HG02588 (cell line): ENCODE measurements at regions not wholly inside any gene's neighbourhood (a gene's known extent, or its start where the extent isn't known, plus 50 kb on each side); places are given as distances from the start of the nearest gene placed in this dataset.
A peak's percentile ranks its signal among the peaks of the same experiment; 100 is the strongest.
"Not testable (repeated sequence)": the region's sequence is repeated elsewhere in the genome, so short reads cannot be mapped to it uniquely, and the experiment has no call there.

Experiments used
- ATAC-seq: cut with Tn5 transposase; IDR thresholded peaks from one replicate; pipeline ENCODE4 v1.9.1; 2021; ENCODE audit warnings: mild to moderate bottlenecking, moderate library complexity; ENCODE audit not compliant: unreplicated experiment

DNA sequence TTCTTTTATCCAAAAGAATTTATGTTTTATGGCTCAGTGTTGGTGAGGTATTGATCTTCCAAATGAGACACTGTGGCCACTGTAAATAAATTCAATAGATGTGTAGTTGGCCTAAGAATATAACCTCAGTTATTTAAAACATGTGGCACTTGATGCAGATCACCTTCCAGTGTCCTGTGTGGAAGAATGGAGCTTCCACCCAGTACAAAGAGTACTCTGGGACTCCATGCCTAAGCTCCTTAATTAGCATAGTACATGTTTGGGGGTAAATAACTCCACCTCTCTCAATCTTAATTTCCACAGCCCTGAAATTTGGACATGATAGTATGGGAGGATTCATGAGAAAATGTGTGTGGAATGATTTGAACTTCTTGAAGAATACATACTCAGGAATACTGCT is 105.7 kb downstream of the SPDYE17 start:
- ATAC-seq = not testable (repeated sequence)

DNA sequence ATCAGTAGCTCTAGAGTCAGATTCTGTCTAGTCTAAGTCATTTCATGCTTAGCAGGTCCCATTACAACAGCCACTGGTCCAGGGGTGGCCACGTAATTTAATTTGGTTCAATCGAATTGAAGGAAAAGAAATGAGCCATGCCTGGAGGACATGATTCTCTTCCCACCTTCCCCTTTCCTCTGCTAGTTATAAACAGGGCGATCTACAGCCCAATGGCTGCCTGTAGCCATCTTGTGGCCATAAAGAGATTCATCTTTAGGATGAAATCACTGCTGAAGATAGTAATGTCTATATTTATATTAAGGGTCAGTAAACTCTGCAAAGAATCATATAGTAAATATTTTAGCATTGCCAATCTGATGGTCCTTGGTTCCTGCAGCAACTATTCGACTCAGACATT is 107.4 kb downstream of the SPDYE17 start:
- ATAC-seq = not testable (repeated sequence)

DNA sequence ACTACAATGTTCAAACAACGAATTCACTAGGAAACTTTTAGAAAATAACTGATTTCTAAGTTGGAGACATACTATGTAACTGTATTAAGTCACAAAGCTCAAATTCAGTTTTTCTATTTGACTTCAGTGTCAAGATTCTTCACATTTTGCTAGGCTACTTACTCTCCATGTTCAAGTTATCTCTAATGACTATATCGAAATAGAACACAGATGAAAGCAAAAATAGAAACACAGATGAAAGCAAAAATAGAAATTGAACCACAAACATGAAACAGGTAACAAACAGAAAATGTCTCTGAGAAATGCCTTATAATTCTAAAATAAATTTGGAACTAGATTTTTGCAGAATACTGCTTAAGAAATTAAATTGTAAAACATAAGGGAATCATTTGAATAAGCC is 113.5 kb downstream of the SPDYE17 start:
- ATAC-seq = not testable (repeated sequence)

DNA sequence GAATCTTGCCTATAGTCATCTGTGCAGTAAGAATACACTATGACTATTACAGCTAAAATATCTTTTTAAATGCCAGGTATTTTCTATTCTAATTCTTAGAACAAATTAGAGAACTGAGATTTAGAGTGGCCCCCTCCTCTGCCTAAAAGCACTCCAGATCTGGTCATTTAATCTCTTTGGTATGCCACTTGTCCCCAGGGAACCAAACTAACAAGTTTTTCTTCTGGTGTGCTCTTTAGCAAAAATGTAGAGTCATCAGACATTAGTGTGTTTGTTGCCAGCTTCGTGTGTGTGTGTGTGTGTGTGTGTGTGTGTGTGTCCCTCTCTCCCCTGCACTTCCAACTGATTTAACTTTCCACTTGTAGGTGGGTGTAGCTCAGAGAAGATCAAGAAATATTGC is 117.8 kb downstream of the SPDYE17 start:
- ATAC-seq = not testable (repeated sequence)

DNA sequence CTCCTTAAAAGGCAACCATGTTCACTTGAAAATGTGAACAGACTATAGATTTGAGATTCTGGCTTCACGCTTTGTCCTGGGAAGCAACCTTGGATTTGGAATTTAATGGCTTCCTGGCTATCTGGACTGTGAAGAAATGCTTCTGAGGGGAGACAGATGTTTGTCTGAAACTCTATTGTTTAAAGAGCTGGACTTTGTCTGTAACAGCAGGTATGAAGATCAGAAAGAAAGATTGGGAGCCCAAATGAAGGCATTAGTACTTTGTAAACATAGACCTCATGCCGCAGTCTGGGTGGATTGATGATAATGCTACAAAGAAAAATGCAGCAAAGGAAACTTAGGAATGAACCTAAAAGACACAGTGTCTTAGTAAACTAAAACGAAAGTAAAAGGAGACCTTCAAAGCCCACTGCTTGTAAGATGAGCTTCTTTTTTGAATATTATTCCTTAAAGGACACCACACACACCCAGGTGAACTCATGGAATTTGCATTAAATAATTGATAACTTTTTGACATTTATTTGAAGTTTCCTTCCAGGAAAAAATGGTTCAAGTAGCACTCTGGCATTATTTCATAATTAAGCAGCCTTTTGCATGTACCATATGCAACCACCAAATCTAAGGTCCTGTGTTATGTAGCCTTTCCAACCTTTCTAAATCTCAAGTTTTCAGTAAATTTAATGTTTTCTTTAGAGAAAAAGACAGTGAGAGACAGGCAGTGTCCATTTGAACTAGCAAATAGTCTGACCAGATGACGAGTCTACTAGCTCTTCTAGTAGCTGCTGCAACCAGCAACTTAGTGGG is 119.9 kb downstream of the SPDYE17 start:
- not testable (repeated sequence) for ATAC-seq

DNA sequence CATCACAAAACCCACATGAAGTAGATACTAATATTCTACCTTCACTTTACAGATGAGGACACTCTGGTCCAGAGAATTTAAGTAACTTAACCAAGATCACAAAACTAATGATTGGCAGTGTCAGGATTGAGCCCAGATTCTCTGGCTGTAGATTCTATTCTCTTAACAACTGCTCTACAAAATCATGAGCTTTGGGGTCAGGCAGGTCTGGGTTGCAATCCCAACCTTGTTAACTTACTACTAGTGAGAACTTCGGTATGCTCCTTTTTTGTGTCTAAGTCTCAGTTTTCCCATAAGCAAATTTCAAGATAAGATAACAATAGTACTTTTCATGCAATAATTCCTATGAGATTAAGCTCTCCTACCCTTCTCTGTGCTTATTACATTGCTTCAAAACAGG is 127.5 kb downstream of the SPDYE17 start:
- ATAC-seq = not testable (repeated sequence)

DNA sequence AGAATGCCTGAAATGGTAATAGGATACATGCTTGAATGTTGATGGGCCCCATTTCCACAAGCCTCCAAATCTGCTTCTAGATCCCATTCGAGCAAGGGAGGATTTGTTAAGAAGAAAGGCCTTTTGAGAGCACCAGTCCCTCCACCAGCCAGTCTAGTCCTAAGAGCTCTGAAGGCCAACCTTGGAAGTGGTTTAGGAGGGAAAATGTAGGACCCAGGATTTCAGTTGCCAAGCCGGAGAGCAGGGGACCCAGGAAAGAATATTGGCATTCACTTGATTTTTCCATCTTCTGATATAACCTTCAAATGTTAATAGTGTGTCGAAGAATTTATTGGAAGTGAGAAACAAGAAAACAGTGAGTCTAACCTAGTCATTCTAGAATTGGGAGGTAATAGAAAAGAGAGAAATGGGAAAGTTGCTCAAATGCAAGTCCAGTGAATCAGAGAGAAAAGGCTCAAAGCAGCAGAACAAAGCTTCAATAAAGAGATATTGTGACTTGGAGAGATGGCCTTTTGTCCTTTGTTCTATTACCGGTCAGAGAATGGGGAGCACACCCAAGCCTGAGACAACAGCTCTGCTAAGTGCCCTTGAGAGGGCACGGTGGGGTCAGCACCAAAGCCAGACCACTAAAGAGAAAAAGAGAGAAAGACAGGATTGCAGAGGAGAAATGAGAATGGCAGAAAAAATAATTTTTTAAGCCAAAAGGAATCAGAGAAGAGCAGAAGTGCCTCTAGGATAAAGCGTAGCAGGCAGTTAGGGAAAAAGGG is 130.0 kb downstream of the SPDYE17 start:
- ATAC-seq = not testable (repeated sequence)

DNA sequence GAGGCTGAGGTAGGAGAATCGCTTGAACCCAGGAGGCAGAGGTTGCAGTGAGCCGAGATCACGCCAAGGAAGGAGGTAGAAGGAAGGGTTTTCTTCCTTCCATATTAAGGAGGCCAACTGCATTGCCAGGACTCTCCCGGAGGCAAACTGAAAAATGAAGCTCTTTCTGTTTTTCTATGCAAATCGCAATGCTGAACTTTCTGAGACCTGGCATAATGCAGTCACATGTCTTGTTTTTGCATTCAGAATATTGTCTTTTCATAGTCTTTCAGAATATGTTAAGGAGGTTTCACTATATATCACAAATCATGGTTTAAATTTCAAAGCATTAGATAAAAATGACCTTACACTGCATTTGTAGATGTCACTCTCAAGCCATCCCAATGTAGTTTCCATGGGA is 133.4 kb downstream of the SPDYE17 start:
- not testable (repeated sequence) for ATAC-seq

DNA sequence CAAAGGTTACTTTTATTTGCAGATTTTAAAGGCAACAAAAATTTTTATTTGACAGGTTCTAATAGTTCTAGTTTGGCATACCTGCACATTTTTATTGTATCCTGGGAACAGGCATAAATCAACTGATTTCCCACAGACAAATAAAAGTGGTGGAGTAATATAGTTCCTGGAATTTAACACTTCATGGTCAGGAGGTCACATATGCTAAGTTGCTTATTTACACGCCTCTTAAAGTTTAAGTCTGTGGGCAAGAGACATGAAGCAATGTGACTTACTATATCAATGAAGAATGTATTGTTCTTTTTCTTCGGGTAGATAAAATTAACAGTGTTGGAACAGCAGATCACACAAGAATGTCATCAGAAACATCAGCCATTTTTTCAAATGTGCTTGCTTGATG is 135.2 kb downstream of the SPDYE17 start:
- ATAC-seq = not testable (repeated sequence)

DNA sequence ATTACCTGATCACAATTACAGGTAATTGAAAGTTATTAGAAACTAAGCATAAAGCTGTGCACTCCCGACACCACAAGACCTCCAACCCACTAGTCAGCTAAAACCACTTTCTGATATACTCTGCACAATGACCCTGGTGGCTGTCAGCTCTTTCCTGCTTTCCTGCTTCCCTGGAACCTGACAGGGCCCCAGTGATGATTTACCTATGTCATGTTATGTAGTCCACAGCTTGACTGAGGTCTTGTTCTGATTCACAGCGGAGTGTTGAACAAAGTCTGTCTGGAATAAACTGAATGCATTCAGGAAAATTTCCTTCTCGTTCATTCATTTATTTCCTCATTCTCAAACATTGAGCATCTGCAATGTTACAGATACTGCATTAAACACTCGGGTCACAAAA is 136.5 kb downstream of the SPDYE17 start:
- not testable (repeated sequence) for ATAC-seq

DNA sequence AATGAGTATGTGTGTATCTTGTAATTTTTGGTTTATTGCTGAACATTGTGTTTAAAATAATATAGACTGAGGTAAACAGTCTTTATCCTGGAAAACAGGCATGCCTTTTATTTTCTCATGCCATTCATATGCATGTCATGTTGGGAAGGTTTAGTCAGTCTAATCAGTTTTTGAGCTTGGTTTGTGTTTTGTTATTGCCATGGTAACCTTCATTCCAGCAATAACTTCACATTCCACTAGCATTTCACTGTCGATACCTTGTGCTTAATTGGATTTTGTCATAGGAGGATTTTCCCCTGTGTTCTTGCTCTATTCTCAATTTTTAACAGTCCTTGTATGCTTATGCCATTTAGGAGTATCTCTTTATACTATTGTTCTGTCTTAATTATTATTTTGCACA is 140.4 kb downstream of the SPDYE17 start:
- not testable (repeated sequence) for ATAC-seq

DNA sequence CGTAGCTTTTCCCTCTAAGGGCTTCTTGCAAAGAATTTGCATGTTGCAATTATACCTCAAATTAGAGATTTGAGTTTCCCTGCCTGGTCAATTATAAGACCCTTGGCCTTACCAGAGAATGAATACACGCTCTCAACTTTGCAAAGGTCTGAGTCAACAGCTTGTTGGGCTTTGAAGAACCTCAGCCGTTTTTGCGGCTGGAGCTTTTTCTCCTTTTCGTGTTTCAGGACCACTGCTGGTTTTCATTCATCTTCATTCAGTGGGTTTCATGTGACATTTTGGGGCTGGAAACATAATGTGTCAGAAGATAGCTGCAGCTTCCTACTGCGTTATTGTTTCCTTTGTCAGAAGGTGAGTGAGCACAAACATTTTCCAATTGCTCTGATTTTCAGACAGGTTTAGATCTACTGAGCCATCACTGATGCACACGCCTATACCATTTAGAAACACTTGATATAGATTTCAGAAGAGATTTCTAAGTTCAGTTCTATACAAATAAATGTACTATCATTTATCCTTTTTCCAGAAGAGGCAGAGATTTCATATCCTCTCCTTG is 152.3 kb downstream of the SPDYE17 start:
- ATAC-seq = not testable (repeated sequence)

DNA sequence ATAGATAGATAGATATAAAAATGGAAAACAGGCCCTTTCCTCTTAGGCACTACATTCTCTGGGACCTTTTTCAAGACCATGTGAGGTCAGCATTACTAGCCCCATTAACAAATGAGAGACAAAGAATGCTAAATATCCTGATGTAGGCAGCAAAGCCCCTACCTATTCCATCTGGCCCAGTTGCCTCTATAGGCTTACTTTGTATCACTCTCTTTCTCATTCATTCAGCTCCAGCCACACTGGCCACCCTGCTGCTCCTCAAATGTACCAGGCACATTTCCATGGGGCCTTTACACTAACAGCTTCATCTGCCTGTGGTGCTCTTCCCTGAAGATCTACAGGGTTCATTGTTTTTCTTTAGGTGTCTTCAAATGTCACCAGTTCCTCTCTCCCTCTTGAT is 156.4 kb downstream of the SPDYE17 start:
- ATAC-seq = not testable (repeated sequence)

DNA sequence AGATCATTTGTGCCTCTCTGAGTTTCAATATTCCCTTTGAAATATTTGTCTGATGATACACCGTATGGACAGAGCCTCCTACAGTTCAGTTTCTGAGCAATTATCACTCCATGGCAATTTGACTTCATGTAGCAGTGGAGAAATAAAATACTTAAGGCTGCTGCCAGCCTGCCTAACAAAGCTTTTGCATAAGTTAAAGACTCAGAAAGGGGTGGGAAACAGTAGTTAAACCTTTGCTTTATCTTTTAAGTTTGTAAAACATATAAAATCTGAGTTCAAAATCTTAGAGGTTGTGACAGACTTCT is 161.7 kb downstream of the SPDYE17 start:
- not testable (repeated sequence) for ATAC-seq

DNA sequence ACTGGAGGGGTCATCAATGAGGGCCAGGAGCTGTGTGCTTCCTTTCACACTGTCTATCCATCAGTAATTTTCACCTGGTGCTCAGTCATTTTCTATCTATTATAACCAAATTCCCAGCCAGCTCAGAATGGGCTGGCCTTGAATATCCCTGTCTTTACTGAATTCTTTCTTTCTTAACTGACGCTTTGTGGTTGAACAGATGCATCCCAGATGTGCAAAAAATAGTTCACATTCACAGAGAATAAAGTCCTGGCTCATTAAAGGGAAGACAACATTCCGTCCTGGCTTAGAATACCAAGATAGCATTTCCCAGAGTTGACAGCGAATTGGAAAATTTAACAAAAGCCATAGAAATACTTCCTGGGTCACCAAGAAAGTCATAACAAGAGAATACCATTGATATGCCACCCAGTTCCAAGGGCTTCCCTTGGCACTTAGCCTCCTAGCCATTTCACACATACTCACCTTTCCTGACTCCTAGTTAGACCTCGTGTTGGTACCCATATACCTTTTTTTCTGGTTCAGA is 164.7 kb downstream of the SPDYE17 start:
- not testable (repeated sequence) for ATAC-seq

DNA sequence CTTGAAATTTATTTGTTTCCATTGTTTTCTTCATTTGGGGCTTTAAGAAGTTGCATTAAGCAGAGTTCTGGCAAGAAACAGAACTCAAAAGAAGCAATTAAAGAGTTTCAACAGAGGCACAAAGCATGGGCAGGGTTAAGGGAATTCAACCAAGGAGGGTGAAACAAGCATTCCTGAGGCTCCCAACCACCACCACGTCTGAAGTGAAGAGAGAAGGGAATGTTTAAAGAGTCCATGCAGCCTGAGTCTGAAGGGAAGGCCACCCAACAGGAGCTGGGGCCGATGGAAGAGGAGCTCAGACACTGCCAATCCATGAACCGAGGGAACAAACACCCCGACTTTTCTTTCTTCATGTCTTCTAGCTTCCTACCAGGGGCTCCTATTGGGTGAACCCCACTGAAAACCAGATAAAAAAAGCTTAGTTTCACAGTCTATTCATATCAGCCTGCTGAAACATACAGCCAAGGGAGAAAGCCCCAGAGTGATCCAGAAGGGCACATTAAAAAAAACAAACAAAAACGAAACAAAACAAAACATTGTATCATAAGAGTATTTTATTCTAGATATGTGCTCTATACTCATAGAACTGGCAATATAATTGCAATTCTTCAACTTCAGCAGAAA is 168.9 kb downstream of the SPDYE17 start:
- peak; percentile 58 for ATAC-seq

DNA sequence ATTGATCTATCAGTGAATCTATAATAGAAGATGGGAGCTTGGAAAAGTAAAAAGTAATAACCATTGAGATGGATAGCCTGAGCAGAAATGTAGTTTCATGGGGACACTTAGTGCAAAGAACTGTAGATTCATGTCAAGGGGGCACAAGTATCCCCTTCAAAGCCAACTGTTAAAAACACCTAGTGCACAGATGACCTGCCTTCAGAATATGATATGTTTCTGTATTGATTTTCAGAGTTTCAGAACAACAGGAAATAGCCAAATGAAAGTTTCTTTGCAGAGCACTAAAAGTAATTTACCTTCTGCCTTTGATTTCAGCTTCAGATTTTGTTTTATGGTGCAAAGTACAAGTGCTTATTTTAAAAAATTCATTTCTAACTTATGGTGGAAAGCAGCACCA is 169.9 kb downstream of the SPDYE17 start:
- not testable (repeated sequence) for ATAC-seq

DNA sequence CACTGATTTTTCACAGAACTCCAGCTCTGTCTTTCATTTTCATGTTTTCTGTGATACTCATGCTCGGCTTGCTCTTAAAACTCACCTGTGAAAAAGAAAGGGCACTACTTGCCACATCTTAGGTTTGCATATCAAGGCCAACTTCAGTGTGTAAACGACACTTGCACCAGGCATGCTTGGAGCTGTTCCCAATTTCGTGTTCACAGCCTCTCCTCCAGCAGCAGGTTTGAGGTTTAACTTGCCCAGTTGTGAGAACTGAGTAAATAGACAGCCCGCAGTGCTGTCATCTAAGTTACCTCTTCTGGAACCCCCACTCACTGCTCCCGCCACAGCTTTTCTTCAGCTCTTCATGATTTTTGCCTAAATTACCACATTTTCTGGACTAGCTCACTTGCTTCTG is 172.2 kb downstream of the SPDYE17 start:
- not testable (repeated sequence) for ATAC-seq

DNA sequence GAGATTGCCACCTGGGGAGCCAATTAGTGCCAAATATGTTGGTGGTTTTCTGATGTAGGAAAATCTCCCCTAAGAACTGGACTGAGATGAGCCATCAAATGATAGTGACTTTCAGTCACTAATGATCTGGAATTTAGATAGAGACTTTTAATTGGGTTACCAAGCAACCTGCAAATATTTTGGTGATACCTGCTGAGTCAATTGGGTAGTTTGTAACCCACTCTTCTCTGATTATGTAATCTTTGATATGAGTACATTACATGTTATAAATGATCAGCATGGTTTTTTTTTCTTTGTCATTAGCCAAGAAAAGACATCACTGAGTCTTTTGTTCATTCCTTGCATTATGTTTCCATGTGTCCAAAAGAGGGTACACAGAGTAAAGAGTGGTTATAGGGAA is 177.5 kb downstream of the SPDYE17 start:
- not testable (repeated sequence) for ATAC-seq

DNA sequence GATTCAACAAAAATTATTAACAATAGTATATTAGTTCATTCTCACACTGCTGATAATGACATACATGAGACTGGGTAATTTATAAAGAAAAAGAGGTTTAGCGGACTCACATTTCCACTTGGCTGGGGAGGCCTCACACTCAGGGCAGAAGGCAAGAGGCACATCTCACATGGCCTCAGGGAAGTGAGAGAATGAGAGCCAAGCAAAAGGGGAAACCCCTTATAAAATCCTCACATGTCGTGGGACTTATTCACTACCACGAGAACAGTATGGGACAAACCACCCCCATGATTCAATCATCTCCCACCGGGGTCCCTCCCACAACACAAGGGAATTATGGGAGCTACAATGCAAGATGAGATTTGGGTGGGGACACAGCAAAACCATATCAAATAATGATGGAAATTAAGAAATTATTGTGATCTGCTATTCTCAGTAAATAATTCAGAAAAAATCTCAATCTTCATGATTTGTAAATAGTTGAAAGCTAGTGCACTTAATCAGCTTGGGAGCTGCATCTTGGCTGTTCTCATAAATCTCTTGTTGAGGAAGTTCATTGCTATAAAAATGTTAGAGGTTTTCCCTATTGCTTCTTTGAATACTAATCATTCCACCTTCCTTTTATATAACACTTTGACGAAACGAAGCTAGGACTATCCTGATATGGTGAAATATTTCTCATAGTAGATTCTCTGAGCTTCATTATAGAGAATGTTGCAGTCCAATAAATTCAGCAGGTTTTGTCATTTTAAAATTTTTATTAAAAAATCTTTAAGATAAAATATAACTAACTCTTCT is 179.2 kb downstream of the SPDYE17 start:
- not testable (repeated sequence) for ATAC-seq
